ENCODE measurements at regions not wholly inside any gene's neighbourhood (a gene's known extent, or its start where the extent isn't known, plus 50 kb on each side); places are given as distances from the start of the nearest gene placed in this dataset.

GRCh38 chr2:158918452-158918851 lies 50.0 kb upstream of the TANC1 start:
- no peak overlapping the region for H4K8ac ChIP-seq (ENCODE audit: extremely low read depth, insufficient read depth, low read length)
- no peak overlapping the region for H3K4ac ChIP-seq (replicated peaks; ENCODE audit: insufficient read length, low read depth, low read length)
- no peak overlapping the region for H2BK5ac ChIP-seq (ENCODE audit: low read depth, low read length)
- ChIA-PET CTCF (ENCODE audit: partially characterized antibody) (interaction anchor here (1.2 kb wide), 1 partner anchor 200 kb away, joined by 4 read pairs; no protein-coding TSS in a partner anchor), POLR2A (ENCODE audit: partially characterized antibody) (interaction anchor here (0.5 to 0.6 kb wide), 2 partner anchors 20 to 51 kb away, joined by 3 to 4 read pairs; no protein-coding TSS in a partner anchor)
- H2AK5ac ChIP-seq (ENCODE audit: low read depth, low read length) = no peak overlapping the region
- DNase-seq (ENCODE audit: low read depth in 1 of 2, low spot score in 2 of 2) (no peak), FAIRE-seq (no peak)
- no peak overlapping the region; the same call in 1 of the 2 replicates for H2BK12ac ChIP-seq (ENCODE audit: low read depth, low read length)
- H3K79me2 ChIP-seq (ENCODE audit: control insufficient read depth in 1 of 2, insufficient read depth in 2 of 2, low read length in 2 of 2) = no peaks in the 10 kb centered on the region
- H3K4me2 ChIP-seq (ENCODE audit: insufficient read depth in 1 of 2, low read depth in 2 of 2, low read length in 2 of 2) = no peak overlapping the region
- H3K36me3 ChIP-seq (ENCODE audit: control insufficient read depth in 2 of 4, insufficient read depth in 4 of 4, low read length in 3 of 4) = no peaks in the 10 kb centered on the region
- no peak overlapping the region for H3K56ac ChIP-seq (replicated peaks; ENCODE audit: insufficient read length, low read depth, low read length)
- H4K5ac ChIP-seq (ENCODE audit: insufficient read length, low read depth, low read length) = no peak overlapping the region
- peaks cover 3 to 8% (median 4%) of the 10 kb centered on the region in 4 experiments; a peak in 5 of 7 replicates for H3K4me1 ChIP-seq (replicated peaks in 1 of 4; ENCODE audit: control insufficient read depth in 3 of 4, insufficient read depth in 4 of 4, low read length in 3 of 4)
- H4K20me1 ChIP-seq (replicated peaks in 1 of 2; ENCODE audit: control insufficient read depth in 1 of 2, insufficient read depth in 2 of 2, low read length in 2 of 2) = no peaks in the 10 kb centered on the region
- no peak overlapping the region for H4K91ac ChIP-seq (replicated peaks; ENCODE audit: insufficient read length, low read length)
- H3K23ac ChIP-seq (ENCODE audit: insufficient read length) = no peak overlapping the region
- H3K27me3 ChIP-seq (replicated peaks in 1 of 4; ENCODE audit: control insufficient read depth in 3 of 4, extremely low read depth in 1 of 4, insufficient read depth in 3 of 4, low read length in 3 of 4) = no peaks in the 10 kb centered on the region
- H3K4me3 ChIP-seq (ENCODE audit: extremely low read depth in 1 of 4, insufficient read depth in 2 of 4, low read depth in 3 of 4, low read length in 4 of 4) = no peak overlapping the region
- H3K79me1 ChIP-seq (ENCODE audit: low read depth, low read length) = no peaks in the 10 kb centered on the region
- no peak overlapping the region for H3K18ac ChIP-seq (ENCODE audit: extremely low read depth, low read length)
- H3K23me2 ChIP-seq (ENCODE audit: low read depth, low read length) = no peaks in the 10 kb centered on the region
- H3K9me3 ChIP-seq (ENCODE audit: insufficient read depth in 2 of 2, low read depth in 1 of 2, low read length in 1 of 2) = no peaks in the 10 kb centered on the region; a peak in 1 of 4 replicates
- H2BK20ac ChIP-seq (ENCODE audit: low read length) = no peak overlapping the region
- no peak overlapping the region for H2BK120ac ChIP-seq (replicated peaks; ENCODE audit: low read depth, low read length)
- H3K27ac ChIP-seq (ENCODE audit: low read depth, low read length) = no peak overlapping the region
- H2BK15ac ChIP-seq (ENCODE audit: low read length) = no peak overlapping the region; the same call in 1 of the 2 replicates
- no peak overlapping the region for H3K9ac ChIP-seq (replicated peaks in 1 of 4; ENCODE audit: extremely low read depth in 1 of 4, low read depth in 3 of 4, low read length in 3 of 4)
- H2AFZ ChIP-seq (ENCODE audit: low read length) = no peak overlapping the region
- H3K14ac ChIP-seq (ENCODE audit: insufficient read length) = no peak overlapping the region
- TF ChIP-seq EZH2 (IDR thresholded peaks at IDR 0.05; ENCODE audit: low read depth, low read length, severe bottlenecking) (no peak), BCL11A (IDR thresholded peaks at IDR 0.05; ENCODE audit: low read depth in 2 of 2, low read length in 2 of 2) (no peak), SIN3A (conservative IDR thresholded peaks at IDR 0.05 in 1 of 2, IDR thresholded peaks at IDR 0.05 in 1 of 2; ENCODE audit: low read depth in 1 of 2, low read length in 2 of 2) (no peak), RAD21 (IDR thresholded peaks at IDR 0.05 in 1 of 2, conservative IDR thresholded peaks at IDR 0.05 in 1 of 2; ENCODE audit: low read depth in 2 of 2, low read length in 2 of 2) (no peak), HDAC2 (IDR thresholded peaks at IDR 0.05; ENCODE audit: borderline replicate concordance in 1 of 2, low read depth in 2 of 2, low read length in 2 of 2) (no peak), TCF12 (IDR thresholded peaks at IDR 0.05; ENCODE audit: low read depth, low read length) (no peak), SIX5 (IDR thresholded peaks at IDR 0.05; ENCODE audit: low read depth, low read length) (no peak), ATF2 (IDR thresholded peaks at IDR 0.05; ENCODE audit: low read length) (no peak), SP2 (IDR thresholded peaks at IDR 0.05; ENCODE audit: low read length) (no peak), TAF7 (optimal IDR thresholded peaks at IDR 0.05; ENCODE audit: borderline replicate concordance, low read depth, low read length) (no peak), TAF1 (IDR thresholded peaks at IDR 0.05; ENCODE audit: low read depth, low read length) (no peak)
- TF ChIP-seq, protein P1, sequence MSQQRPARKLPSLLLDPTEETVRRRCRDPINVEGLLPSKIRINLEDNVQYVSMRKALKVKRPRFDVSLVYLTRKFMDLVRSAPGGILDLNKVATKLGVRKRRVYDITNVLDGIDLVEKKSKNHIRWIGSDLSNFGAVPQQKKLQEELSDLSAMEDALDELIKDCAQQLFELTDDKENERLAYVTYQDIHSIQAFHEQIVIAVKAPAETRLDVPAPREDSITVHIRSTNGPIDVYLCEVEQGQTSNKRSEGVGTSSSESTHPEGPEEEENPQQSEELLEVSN (IDR thresholded peaks at IDR 0.05) = no peak
